SH-SY5Y (cell line): ENCODE measurements at regions not wholly inside any gene's neighbourhood (a gene's known extent, or its start where the extent isn't known, plus 50 kb on each side); places are given as distances from the start of the nearest gene placed in this dataset.

Experiments used
- GATA2 ChIP-seq: IDR thresholded peaks from 2 replicates; pipeline ENCODE4 v1.6.1; 2011; ENCODE audit warnings: mild to moderate bottlenecking, low read depth, low read length
- GATA3 ChIP-seq: IDR thresholded peaks from 2 replicates; pipeline ENCODE4 v1.6.1; 2011; ENCODE audit warnings: low read depth, mild to moderate bottlenecking, low read length, moderate library complexity

GRCh38 chr10:64463406-64463805, 942.2 kb downstream of the REEP3 start:
- TF ChIP-seq GATA2 (no peak), GATA3 (no peak)
